RPMI7951 (cell line): ENCODE measurements at regions not wholly inside any gene's neighbourhood (a gene's known extent, or its start where the extent isn't known, plus 50 kb on each side); places are given as distances from the start of the nearest gene placed in this dataset.

Experiments used
- DNase-seq: peaks from one replicate; pipeline ENCODE4 v3.0.0-alpha.2; 2012; ENCODE audit warnings: low read depth

DNA sequence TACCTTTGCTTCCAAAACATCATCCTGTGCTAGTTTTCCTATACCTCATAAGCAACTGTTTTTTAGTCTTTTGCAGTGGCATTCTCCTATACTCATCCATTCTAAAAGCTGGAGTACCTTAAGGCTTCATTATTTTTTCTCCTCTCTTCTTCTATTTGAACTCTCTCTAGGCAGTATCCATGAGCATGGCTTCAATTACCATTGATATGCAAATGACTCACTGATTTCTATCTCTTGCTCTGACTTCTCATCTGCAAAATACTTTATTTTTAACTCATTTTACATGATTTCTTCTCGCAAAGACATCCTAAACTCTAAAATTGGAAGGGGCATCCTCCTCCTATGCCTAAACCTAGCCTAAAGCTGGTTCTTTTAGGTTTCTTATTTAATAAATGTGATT is 365.1 kb upstream of the NUDT12 start:
- no peak for DNase-seq

DNA sequence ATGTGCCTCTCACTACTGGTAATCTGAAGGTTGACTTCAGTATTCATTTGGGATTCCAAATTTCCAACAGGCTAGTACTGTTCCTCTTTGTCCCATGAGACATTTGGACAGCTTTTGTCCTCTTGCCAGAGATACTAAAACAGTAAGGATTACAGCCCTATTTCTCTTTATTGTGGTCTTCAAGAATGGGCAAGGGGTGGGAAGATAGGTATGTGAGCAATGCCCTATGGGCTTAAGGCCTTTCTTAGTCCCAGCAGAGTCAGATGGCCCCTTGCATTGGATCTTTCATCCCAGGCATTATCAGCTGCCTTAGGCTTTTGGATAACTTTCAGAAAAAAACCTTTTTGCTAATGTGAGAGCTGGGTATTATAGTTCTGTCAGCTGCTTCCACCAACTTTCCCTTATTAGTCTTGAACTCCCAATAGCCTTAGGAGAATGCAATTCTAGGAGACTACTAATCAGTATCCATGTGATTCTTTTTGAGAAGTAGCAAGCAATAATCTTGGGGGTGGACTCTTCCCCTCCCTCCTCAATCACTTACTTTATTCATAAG is 361.1 kb upstream of the NUDT12 start:
- DNase-seq: no peak

- no peak for DNase-seq
Measured at GRCh38 chr5:103919506-103919905, 356.9 kb upstream of the NUDT12 start.

GRCh38 chr5:103918668-103919367 is 356.2 kb upstream of the NUDT12 start:
- DNase-seq: no peak

DNA sequence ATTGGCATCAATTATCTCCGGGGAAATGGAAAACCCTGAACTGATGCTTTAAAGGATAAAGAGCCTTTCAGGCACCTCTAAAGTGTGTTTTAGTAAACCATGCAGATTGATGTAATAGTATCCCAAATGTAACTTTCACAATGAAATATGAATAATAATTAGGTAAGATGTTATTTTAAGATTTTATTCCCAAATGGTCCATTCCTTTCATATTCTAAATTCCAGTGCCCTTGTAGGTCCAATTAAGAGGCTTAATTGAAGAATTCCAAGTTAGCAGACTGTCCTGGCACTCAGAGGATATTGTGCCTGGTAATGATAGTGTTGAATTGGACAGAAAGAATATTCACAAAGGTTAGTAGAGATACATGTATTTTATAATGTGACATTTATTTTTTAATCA is 352.5 kb upstream of the NUDT12 start:
- DNase-seq: no peak

DNA sequence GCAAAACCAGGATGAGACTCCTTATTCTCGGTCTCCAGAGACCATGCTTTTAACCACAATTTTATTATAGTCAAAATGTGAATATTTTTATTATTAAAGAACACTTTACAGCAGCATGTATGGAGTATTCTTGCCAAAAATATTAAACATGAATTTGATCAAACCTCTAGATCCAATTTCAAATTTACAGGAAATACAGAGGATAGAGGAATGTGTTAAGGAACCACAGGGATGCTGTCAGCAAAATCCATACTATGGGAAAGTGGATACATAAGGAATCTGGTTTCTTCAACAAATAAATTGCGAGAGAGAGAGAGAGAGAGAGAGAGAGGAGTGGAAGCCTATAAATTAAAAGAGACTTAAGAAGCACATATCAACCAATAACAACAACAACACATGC is 348.2 kb upstream of the NUDT12 start:
- no peak for DNase-seq

GRCh38 chr5:103910011-103910410 is 347.4 kb upstream of the NUDT12 start:
- no peak for DNase-seq

- no peak for DNase-seq
Measured at GRCh38 chr5:103909391-103909790, 346.8 kb upstream of the NUDT12 start.

GRCh38 chr5:103908336-103909080 is 345.9 kb upstream of the NUDT12 start:
- DNase-seq: no peak

GRCh38 chr5:103907001-103907400 is 344.4 kb upstream of the NUDT12 start:
- no peak for DNase-seq

DNA sequence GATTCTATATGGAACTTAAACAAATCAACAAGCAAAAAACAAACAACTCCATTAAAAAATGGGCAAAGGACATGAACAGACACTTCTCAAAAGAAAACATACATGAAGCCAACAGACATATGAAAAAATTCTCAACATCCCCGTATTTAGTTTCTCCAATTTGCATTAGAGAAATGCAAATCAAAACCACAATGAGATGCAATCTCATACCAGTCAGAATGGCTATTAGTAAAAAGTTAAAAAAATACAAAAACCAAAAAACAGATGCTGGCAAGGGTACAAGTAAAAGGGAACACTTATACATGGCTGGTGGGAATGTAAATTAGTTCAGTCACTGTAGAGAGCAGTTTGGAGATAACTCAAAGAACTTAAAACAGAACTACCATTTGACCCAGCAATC is 342.1 kb upstream of the NUDT12 start:
- no peak for DNase-seq

GRCh38 chr5:103902893-103903292 is 340.3 kb upstream of the NUDT12 start:
- no peak for DNase-seq

GRCh38 chr5:103901885-103902284 is 339.3 kb upstream of the NUDT12 start:
- no peak for DNase-seq

- DNase-seq: no peak
Measured at GRCh38 chr5:103896593-103896992, 334.0 kb upstream of the NUDT12 start.

GRCh38 chr5:103895738-103896137 is 333.1 kb upstream of the NUDT12 start:
- DNase-seq: no peak

DNA sequence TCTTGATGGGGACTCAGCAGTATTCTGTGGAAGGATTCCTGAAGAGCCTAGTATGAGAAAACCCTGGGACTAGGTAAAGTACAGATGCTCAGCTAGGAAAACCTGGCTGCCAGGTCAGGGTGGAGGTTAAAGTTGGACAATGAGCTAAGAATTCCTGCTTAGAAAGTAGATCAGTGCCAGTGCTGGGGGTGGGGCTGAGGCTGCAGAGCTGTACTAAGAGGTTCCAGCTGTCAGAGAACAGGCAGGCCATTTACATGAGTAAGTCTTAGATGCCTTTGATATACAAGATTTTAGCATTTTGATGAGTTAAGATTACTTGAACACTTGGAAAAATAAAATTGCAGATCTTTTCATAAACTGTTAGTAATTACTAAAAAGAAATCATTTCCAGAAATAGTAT is 332.3 kb upstream of the NUDT12 start:
- DNase-seq: peak; percentile 7

GRCh38 chr5:103891151-103891550 is 328.6 kb upstream of the NUDT12 start:
- DNase-seq: no peak

- no peak for DNase-seq
Measured at GRCh38 chr5:103890313-103890712, 327.7 kb upstream of the NUDT12 start.

GRCh38 chr5:103889500-103890209 is 327.1 kb upstream of the NUDT12 start:
- DNase-seq: no peak

GRCh38 chr5:103886826-103887225 is 324.2 kb upstream of the NUDT12 start:
- no peak for DNase-seq

DNA sequence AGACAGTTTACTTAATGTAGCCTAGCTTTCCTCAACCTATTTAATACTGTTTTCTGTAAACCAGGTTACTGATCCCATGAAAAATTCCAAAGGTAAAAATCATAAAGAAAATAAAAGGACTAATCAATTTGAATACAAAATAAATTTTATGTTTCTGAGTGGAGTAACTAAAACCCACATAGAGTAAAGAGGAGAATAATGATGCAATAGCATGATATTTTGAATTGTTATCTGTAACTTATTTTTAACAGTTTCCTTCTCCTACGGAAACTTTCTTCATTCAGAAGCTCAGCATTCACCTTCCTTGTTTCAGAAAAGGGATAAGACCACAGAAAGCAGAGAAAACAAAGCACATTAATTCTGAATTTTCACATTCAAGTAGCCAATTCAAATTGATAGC is 320.6 kb upstream of the NUDT12 start:
- no peak for DNase-seq

GRCh38 chr5:103881560-103881959 is 319.0 kb upstream of the NUDT12 start:
- no peak for DNase-seq
